Ascending aorta (tissue), 2 donors: ENCODE measurements at regions not wholly inside any gene's neighbourhood (a gene's known extent, or its start where the extent isn't known, plus 50 kb on each side); places are given as distances from the start of the nearest gene placed in this dataset.

Experiments used
- DNase-seq, 2 donors: peaks; one replicate each; pipeline ENCODE4 v3.0.0-alpha.2; 2019; ENCODE audit warnings: low spot score in 2 of 2
- H3K27ac ChIP-seq, 2 donors: fragments of 200-600 bp; sonication (generic); one replicate each; pipeline ENCODE4 v1.5.1; 2016 to 2017; ENCODE audit warnings: mild to moderate bottlenecking in 1 of 2
- H3K27me3 ChIP-seq: fragments of 200-600 bp; sonication (generic); one replicate; pipeline ENCODE4 v1.5.1; 2017
- H3K36me3 ChIP-seq, 2 donors: fragments of 200-600 bp; sonication (generic); one replicate each; pipeline ENCODE4 v1.5.1; 2016
- H3K4me1 ChIP-seq, 2 donors: fragments of 200-600 bp; sonication (generic); one replicate each; pipeline ENCODE4 v1.5.1; 2016 to 2017; ENCODE audit warnings: mild to moderate bottlenecking in 1 of 2
- H3K4me3 ChIP-seq, 2 donors: fragments of 200-600 bp; sonication (generic); one replicate each; pipeline ENCODE4 v1.5.1; 2016 to 2017; ENCODE audit warnings: mild to moderate bottlenecking in 1 of 2
- H3K9me3 ChIP-seq, 2 donors: fragments of 200-600 bp; sonication (generic); one replicate each; pipeline ENCODE4 v1.5.1; 2016
- CTCF ChIP-seq, 3 experiments: fragments of 200-600 bp in 2 of 3; fragments of 450-650 bp in 1 of 3; sonication (generic) in 2 of 3; IDR thresholded peaks; one replicate each; pipeline ENCODE4 v1.5.1; 2016 to 2019; ENCODE audit warnings: antibody characterized with exemption in 3 of 3, mild to moderate bottlenecking in 1 of 3, moderate library complexity in 1 of 3
- intact Hi-C: fragments of 100-400 bp; cut with DNase I; formaldehyde crosslinking; loops from one replicate; pipeline ENCODE4 v1.15.1; 2023

- no peaks in the 10 kb centered on the region for H3K4me1 ChIP-seq
- no peak overlapping the region for H3K4me3 ChIP-seq
- intact Hi-C loops: no loop called here
- no peak for DNase-seq
- H3K36me3 ChIP-seq: no peaks in the 10 kb centered on the region
- no peak overlapping the region for H3K27ac ChIP-seq
- TF ChIP-seq CTCF (IDR thresholded peaks at IDR 0.05): no peak
- H3K9me3 ChIP-seq: peaks cover 0 to 6% of the 10 kb centered on the region in 2 donors
- no peaks in the 10 kb centered on the region for H3K27me3 ChIP-seq
Observed at GRCh38 chr14:39772627-39773026, 340.4 kb upstream of the FBXO33 start.

DNA sequence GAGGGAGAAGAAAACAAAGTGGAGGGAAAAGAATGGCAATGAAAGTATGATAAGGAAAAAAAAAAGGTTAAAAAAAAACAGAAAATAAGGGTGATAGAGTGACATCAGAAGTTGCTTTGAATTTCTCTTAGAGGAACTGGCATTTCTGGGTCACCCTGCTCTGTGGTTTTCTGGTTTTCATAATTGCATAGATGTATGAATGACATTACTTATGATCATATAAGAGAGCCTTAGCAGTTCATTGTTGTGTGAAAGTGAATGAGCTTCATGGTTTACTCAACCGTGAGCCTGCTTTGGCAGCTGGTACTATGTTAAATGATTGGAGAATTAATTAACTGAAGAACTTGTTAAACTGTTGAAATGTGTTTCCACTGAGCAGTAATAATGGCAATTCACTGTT, 336.4 kb upstream of the FBXO33 start:
- Histone ChIP-seq H3K27me3 (no peaks in the 10 kb centered on the region), H3K4me3 (no peak overlapping the region), H3K27ac (no peak overlapping the region), H3K9me3 (no peaks in the 10 kb centered on the region), H3K4me1 (no peaks in the 10 kb centered on the region), H3K36me3 (no peaks in the 10 kb centered on the region)
- TF ChIP-seq CTCF (IDR thresholded peaks at IDR 0.05): no peak
- DNase-seq: no peak
- intact Hi-C loops: no loop called here

DNA sequence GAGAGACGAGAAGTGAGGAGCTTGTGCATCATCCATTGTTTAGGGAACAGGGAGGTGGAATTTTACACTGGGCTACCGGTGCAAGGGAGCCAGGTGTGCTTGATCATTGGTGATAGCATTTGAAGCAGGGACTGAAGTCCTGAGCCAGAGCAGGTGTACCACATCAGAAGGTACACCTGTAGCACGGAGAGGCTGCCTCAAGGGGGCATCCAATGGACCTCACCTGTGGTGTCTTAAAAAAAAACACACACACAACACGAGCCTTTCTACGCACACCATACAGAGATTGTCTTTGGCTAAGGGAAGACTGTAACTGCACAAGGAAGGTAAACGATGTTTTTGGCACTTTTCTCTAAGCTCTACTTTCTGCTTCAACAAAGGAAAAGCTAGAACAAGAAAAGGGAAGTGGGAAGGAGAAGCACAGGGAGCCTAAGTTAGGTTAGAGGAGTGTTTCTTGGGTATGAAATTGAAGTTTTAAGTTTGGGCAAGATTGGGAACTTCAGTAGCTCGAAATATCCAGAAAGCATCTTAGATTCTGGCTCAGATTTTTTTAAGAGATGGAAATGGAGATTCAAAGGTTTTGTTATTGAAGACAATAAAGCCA, 334.3 kb upstream of the FBXO33 start:
- TF ChIP-seq CTCF (IDR thresholded peaks at IDR 0.05): no peak
- no peaks in the 10 kb centered on the region for H3K4me1 ChIP-seq
- H3K4me3 ChIP-seq: no peak overlapping the region
- H3K27ac ChIP-seq: no peak overlapping the region
- H3K27me3 ChIP-seq: no peaks in the 10 kb centered on the region
- no peak for DNase-seq
- H3K9me3 ChIP-seq: no peaks in the 10 kb centered on the region
- intact Hi-C loops: no loop called here
- no peaks in the 10 kb centered on the region for H3K36me3 ChIP-seq

- intact Hi-C loops: no loop called here
- H3K36me3 ChIP-seq: no peaks in the 10 kb centered on the region
- H3K9me3 ChIP-seq: no peaks in the 10 kb centered on the region
- H3K4me1 ChIP-seq: no peaks in the 10 kb centered on the region
- no peak overlapping the region for H3K27ac ChIP-seq
- no peaks in the 10 kb centered on the region for H3K27me3 ChIP-seq
- TF ChIP-seq CTCF (IDR thresholded peaks at IDR 0.05): no peak
- no peak overlapping the region for H3K4me3 ChIP-seq
- no peak for DNase-seq
Observed at GRCh38 chr14:39765676-39766075, 333.4 kb upstream of the FBXO33 start.

GRCh38 chr14:39763402-39763890, 331.2 kb upstream of the FBXO33 start:
- H3K27me3 ChIP-seq: no peaks in the 10 kb centered on the region
- no peak overlapping the region for H3K27ac ChIP-seq
- H3K9me3 ChIP-seq: no peaks in the 10 kb centered on the region
- TF ChIP-seq CTCF (IDR thresholded peaks at IDR 0.05): no peak
- no peaks in the 10 kb centered on the region for H3K36me3 ChIP-seq
- intact Hi-C loops: no loop called here
- DNase-seq: no peak
- H3K4me3 ChIP-seq: no peak overlapping the region
- H3K4me1 ChIP-seq: no peaks in the 10 kb centered on the region
